ENCODE measurements at regions not wholly inside any gene's neighbourhood (a gene's known extent, or its start where the extent isn't known, plus 50 kb on each side); places are given as distances from the start of the nearest gene placed in this dataset.

GRCh38 chr6:18785810-18786490 is 398.8 kb downstream of the RNF144B start:
- DNase-seq: no peak

GRCh38 chr6:18792866-18793265 is 405.7 kb downstream of the RNF144B start:
- no peak for DNase-seq

GRCh38 chr6:18795726-18796125 is 408.6 kb downstream of the RNF144B start:
- no peak for DNase-seq

GRCh38 chr6:18820725-18821124 is 433.6 kb downstream of the RNF144B start:
- no peak for DNase-seq

GRCh38 chr6:18823782-18824386 is 436.7 kb downstream of the RNF144B start:
- DNase-seq: peak; percentile 59

- no peak for DNase-seq
These were observed 442.2 kb downstream of the RNF144B start for GRCh38 chr6:18829272-18829870.

- no peak for DNase-seq
These were observed 448.8 kb downstream of the RNF144B start for GRCh38 chr6:18835976-18836375.

- no peak for DNase-seq
These were observed 449.9 kb downstream of the RNF144B start for GRCh38 chr6:18837013-18837412.

- DNase-seq: no peak
These were observed 455.4 kb downstream of the RNF144B start for GRCh38 chr6:18842534-18842933.

- DNase-seq: no peak
These were observed 458.7 kb downstream of the RNF144B start for GRCh38 chr6:18845896-18846295.

- no peak for DNase-seq
These were observed 459.2 kb downstream of the RNF144B start for GRCh38 chr6:18846327-18846726.

- no peak for DNase-seq
These were observed 474.1 kb downstream of the RNF144B start for GRCh38 chr6:18861204-18861603.

GRCh38 chr6:18883268-18883667 is 496.1 kb downstream of the RNF144B start:
- DNase-seq: no peak

GRCh38 chr6:18883851-18884250 is 496.7 kb downstream of the RNF144B start:
- DNase-seq: no peak

- no peak for DNase-seq
These were observed 506.6 kb downstream of the RNF144B start for GRCh38 chr6:18893540-18894269.

GRCh38 chr6:18897350-18897749 is 510.2 kb downstream of the RNF144B start:
- DNase-seq: no peak

GRCh38 chr6:18904681-18905080 is 517.5 kb downstream of the RNF144B start:
- no peak for DNase-seq

- no peak for DNase-seq
These were observed 533.6 kb downstream of the RNF144B start for GRCh38 chr6:18920701-18921100.

- DNase-seq: no peak
These were observed 543.9 kb downstream of the RNF144B start for GRCh38 chr6:18931086-18931485.

GRCh38 chr6:18958146-18958545 is 571.0 kb downstream of the RNF144B start:
- no peak for DNase-seq

GRCh38 chr6:18961566-18961965 is 574.4 kb downstream of the RNF144B start:
- no peak for DNase-seq

GRCh38 chr6:18962361-18962905 is 575.3 kb downstream of the RNF144B start:
- no peak for DNase-seq

GRCh38 chr6:18963439-18963838 is 576.3 kb downstream of the RNF144B start:
- no peak for DNase-seq
